Fibroblast of lung (primary cell): ENCODE measurements at regions not wholly inside any gene's neighbourhood (a gene's known extent, or its start where the extent isn't known, plus 50 kb on each side); places are given as distances from the start of the nearest gene placed in this dataset.

Source experiments
- DNase-seq, 2 donors: peaks; one replicate each; pipeline versions ENCODE4 v3.0.0 to v3.0.0-alpha.2; 2010; ENCODE audit warnings: low read depth in 2 of 2
- H2AFZ ChIP-seq: 2 replicates; pipeline ENCODE4 v1.5.1; 2012; ENCODE audit warnings: low read length, control low read depth, inconsistent platforms
- H3K27ac ChIP-seq: 2 replicates; pipeline ENCODE4 v1.5.1; 2011; ENCODE audit warnings: low read length, control low read depth; ENCODE audit not compliant: insufficient read depth
- H3K27me3 ChIP-seq: 2 replicates; pipeline ENCODE4 v1.5.1; 2011; ENCODE audit warnings: mild to moderate bottlenecking, low read length; ENCODE audit not compliant: control insufficient read depth, insufficient read depth
- H3K36me3 ChIP-seq: 2 replicates; pipeline ENCODE4 v1.5.1; 2011; ENCODE audit warnings: low read length; ENCODE audit not compliant: control insufficient read depth, insufficient read depth
- H3K4me1 ChIP-seq: 2 replicates; pipeline ENCODE4 v1.5.1; 2011; ENCODE audit warnings: low read length; ENCODE audit not compliant: control insufficient read depth, insufficient read depth; ENCODE audit errors: extremely low read depth
- H3K4me2 ChIP-seq: 2 replicates; pipeline ENCODE4 v1.5.1; 2011; ENCODE audit warnings: low read length, control low read depth; ENCODE audit not compliant: insufficient read depth; ENCODE audit errors: extremely low read depth
- H3K4me3 ChIP-seq, 4 experiments: fragments of 200-600 bp in 1 of 4; sonication (generic) in 1 of 4; replicated peaks in 1 of 4; 2 replicates each; pipeline ENCODE4 v1.5.1; 2011 to 2016; ENCODE audit warnings: low read length in 4 of 4, low read depth in 3 of 4, mild to moderate bottlenecking in 3 of 4, control low read depth in 2 of 4, inconsistent platforms in 1 of 4, mixed read lengths in 1 of 4; ENCODE audit not compliant: insufficient read depth in 1 of 4; ENCODE audit errors: control extremely low read depth in 1 of 4
- H3K79me2 ChIP-seq: 2 replicates; pipeline ENCODE4 v1.5.1; 2012; ENCODE audit warnings: mild to moderate bottlenecking, low read length, inconsistent platforms; ENCODE audit not compliant: control insufficient read depth, insufficient read depth
- H3K9ac ChIP-seq: 2 replicates; pipeline ENCODE4 v1.5.1; 2011; ENCODE audit warnings: mild to moderate bottlenecking, low read length, control low read depth; ENCODE audit not compliant: insufficient read depth
- H3K9me3 ChIP-seq: 2 replicates; pipeline ENCODE4 v1.5.1; 2012; ENCODE audit warnings: low read depth, low read length; ENCODE audit not compliant: control insufficient read depth, insufficient read depth
- H4K20me1 ChIP-seq: 2 replicates; pipeline ENCODE4 v1.5.1; 2011; ENCODE audit warnings: low read length; ENCODE audit not compliant: control insufficient read depth, insufficient read depth; ENCODE audit errors: extremely low read depth
- CTCF ChIP-seq, 2 donors: IDR thresholded peaks in 1 of 2; conservative IDR thresholded peaks in 1 of 2; 1 replicate in 1 of 2; 2 replicates in 1 of 2; pipeline ENCODE4 v1.5.1; 2011 to 2012; ENCODE audit warnings: low read length in 2 of 2, control low read depth in 1 of 2, inconsistent platforms in 1 of 2, low read depth in 1 of 2, mild to moderate bottlenecking in 1 of 2
- EZH2 ChIP-seq: IDR thresholded peaks from 2 replicates; pipeline ENCODE4 v1.5.1; 2012; ENCODE audit warnings: low read length, control low read depth, mild to moderate bottlenecking; ENCODE audit errors: missing control alignments

- Histone ChIP-seq H3K9ac (no peak overlapping the region), H3K9me3 (no peaks in the 10 kb centered on the region), H3K27me3 (no peaks in the 10 kb centered on the region)
Measured at GRCh38 chr12:130100634-130101362, 61.5 kb upstream of the FZD10 start.

GRCh38 chr12:130101370-130101769 lies 60.9 kb upstream of the FZD10 start:
- no peak for DNase-seq
- no peak overlapping the region for H3K4me3 ChIP-seq
- TF ChIP-seq CTCF (conservative IDR thresholded peaks at IDR 0.05 in 1 of 2, IDR thresholded peaks at IDR 0.05 in 1 of 2; ENCODE audit: low read depth in 1 of 2, low read length in 2 of 2) (no peak), EZH2 (no peak)
- no peaks in the 10 kb centered on the region for H3K4me1 ChIP-seq
- no peak overlapping the region for H2AFZ ChIP-seq
- H3K27ac ChIP-seq, result no peak overlapping the region
- H3K36me3 ChIP-seq, result no peaks in the 10 kb centered on the region
- no peaks in the 10 kb centered on the region for H3K79me2 ChIP-seq
- no peaks in the 10 kb centered on the region for H4K20me1 ChIP-seq
- no peaks in the 10 kb centered on the region for H3K27me3 ChIP-seq
- no peak overlapping the region for H3K9ac ChIP-seq
- no peaks in the 10 kb centered on the region for H3K9me3 ChIP-seq
- no peak overlapping the region for H3K4me2 ChIP-seq

More at GRCh38 chr12:130100634-130101362, 61.5 kb upstream of the FZD10 start:
- Histone ChIP-seq H3K4me2 (no peak overlapping the region), H3K36me3 (no peaks in the 10 kb centered on the region), H3K4me1 (no peaks in the 10 kb centered on the region), H2AFZ (no peak overlapping the region), H4K20me1 (no peaks in the 10 kb centered on the region), H3K4me3 (no peak overlapping the region), H3K27ac (no peak overlapping the region), H3K79me2 (no peaks in the 10 kb centered on the region)
- TF ChIP-seq EZH2 (no peak), CTCF (conservative IDR thresholded peaks at IDR 0.05 in 1 of 2, IDR thresholded peaks at IDR 0.05 in 1 of 2; ENCODE audit: low read depth in 1 of 2, low read length in 2 of 2) (no peak)
- DNase-seq, result no peak

GRCh38 chr12:130102266-130102665 lies 60.0 kb upstream of the FZD10 start:
- no peak overlapping the region for H2AFZ ChIP-seq

More at GRCh38 chr12:130102266-130102665, 60.0 kb upstream of the FZD10 start:
- no peak for TF ChIP-seq EZH2
- no peak for TF ChIP-seq CTCF (conservative IDR thresholded peaks at IDR 0.05 in 1 of 2, IDR thresholded peaks at IDR 0.05 in 1 of 2; ENCODE audit: low read depth in 1 of 2, low read length in 2 of 2)
- H3K9ac ChIP-seq, result no peak overlapping the region
- H3K4me2 ChIP-seq, result no peak overlapping the region
- no peaks in the 10 kb centered on the region for H3K27me3 ChIP-seq
- no peaks in the 10 kb centered on the region for H3K4me1 ChIP-seq
- no peaks in the 10 kb centered on the region for H3K79me2 ChIP-seq
- H3K27ac ChIP-seq, result no peak overlapping the region
- no peak overlapping the region for H3K4me3 ChIP-seq
- H4K20me1 ChIP-seq, result no peaks in the 10 kb centered on the region
- no peaks in the 10 kb centered on the region for H3K36me3 ChIP-seq
- no peaks in the 10 kb centered on the region for H3K9me3 ChIP-seq
- no peak for DNase-seq
